Transverse colon (tissue), 4 donors: ENCODE measurements at regions not wholly inside any gene's neighbourhood (a gene's known extent, or its start where the extent isn't known, plus 50 kb on each side); places are given as distances from the start of the nearest gene placed in this dataset.
"Not testable (repeated sequence)": the region's sequence is repeated elsewhere in the genome, so short reads cannot be mapped to it uniquely, and the experiment has no call there.

Experiments used
- DNase-seq: peaks from one replicate; pipeline ENCODE4 v3.0.0-alpha.2; 2019
- H3K27ac ChIP-seq, 4 donors: fragments of 200-600 bp; sonication (generic); 2 replicates each; pipeline ENCODE4 v1.5.1; 2016 to 2018; ENCODE audit warnings: inconsistent platforms in 4 of 4
- H3K27me3 ChIP-seq: fragments of 200-600 bp; sonication (generic); 2 replicates; pipeline ENCODE4 v1.5.1; 2017; ENCODE audit warnings: inconsistent platforms
- H3K36me3 ChIP-seq, 4 donors: fragments of 200-600 bp; sonication (generic); 2 replicates each; pipeline ENCODE4 v1.5.1; 2017 to 2019; ENCODE audit warnings: inconsistent platforms in 4 of 4
- H3K4me1 ChIP-seq, 4 donors: fragments of 200-600 bp; sonication (generic); 2 replicates each; pipeline ENCODE4 v1.5.1; 2017 to 2020; ENCODE audit warnings: inconsistent platforms in 4 of 4
- H3K4me3 ChIP-seq, 4 donors: fragments of 200-600 bp; sonication (generic); 1 replicate in 1 of 4; 2 replicates in 3 of 4; pipeline versions ENCODE4 v1.5.1 to v1.6.1; 2017 to 2019; ENCODE audit warnings: inconsistent platforms in 4 of 4
- H3K9me3 ChIP-seq, 2 donors: fragments of 200-600 bp; sonication (generic); 2 replicates each; pipeline ENCODE4 v1.5.1; 2017 to 2019; ENCODE audit warnings: inconsistent platforms in 2 of 2
- EP300 ChIP-seq: sonication (generic); formaldehyde crosslinking; IDR thresholded peaks from one replicate; pipeline ENCODE4 v1.6.1; 2017; ENCODE audit warnings: antibody characterized with exemption, low read depth
- POLR2A ChIP-seq: fragments of 450-650 bp; IDR thresholded peaks from one replicate; pipeline ENCODE4 v1.6.1; 2016; ENCODE audit warnings: antibody characterized with exemption, mild to moderate bottlenecking, moderate library complexity
- POLR2AphosphoS5 ChIP-seq, 3 donors: sonication (generic); formaldehyde crosslinking; IDR thresholded peaks; one replicate each; pipeline ENCODE4 v1.6.1; 2016; ENCODE audit warnings: antibody characterized with exemption in 3 of 3
- WGBS, 2 donors: methylation state at CpG; one replicate each; pipeline ENCODE4 v1.1.5; 2018; ENCODE audit warnings: low coverage in 1 of 2; 5-methylcytosine and 5-hydroxymethylcytosine counted together
- in situ Hi-C, 4 donors: fragments of 200-750 bp; cut with MboI; loops; one replicate each; pipeline versions ENCODE4 v1.15.0 to v1.15.1; 2017; ENCODE audit warnings: low sequenced_read_pairs in 3 of 4, low pct_ligation_motif_present in 1 of 4, low pct_unique_long_range_greater_than_20kb in 1 of 4
- intact Hi-C: fragments of 100-400 bp; cut with DNase I; formaldehyde crosslinking; loops from one replicate; pipeline ENCODE4 v1.15.1; 2023; ENCODE audit warnings: low total_unique reads
- TF ChIP-seq, protein P1 (sequence below), 5 experiments: fragments of 200-600 bp in 3 of 5; fragments of 450-650 bp in 2 of 5; sonication (generic) in 3 of 5; IDR thresholded peaks; 1 replicate in 2 of 5; 2 replicates in 3 of 5; pipeline ENCODE4 v1.5.1; 2016 to 2017; ENCODE audit warnings: antibody characterized with exemption in 5 of 5, inconsistent platforms in 3 of 5, mild to moderate bottlenecking in 2 of 5, moderate library complexity in 1 of 5

DNA sequence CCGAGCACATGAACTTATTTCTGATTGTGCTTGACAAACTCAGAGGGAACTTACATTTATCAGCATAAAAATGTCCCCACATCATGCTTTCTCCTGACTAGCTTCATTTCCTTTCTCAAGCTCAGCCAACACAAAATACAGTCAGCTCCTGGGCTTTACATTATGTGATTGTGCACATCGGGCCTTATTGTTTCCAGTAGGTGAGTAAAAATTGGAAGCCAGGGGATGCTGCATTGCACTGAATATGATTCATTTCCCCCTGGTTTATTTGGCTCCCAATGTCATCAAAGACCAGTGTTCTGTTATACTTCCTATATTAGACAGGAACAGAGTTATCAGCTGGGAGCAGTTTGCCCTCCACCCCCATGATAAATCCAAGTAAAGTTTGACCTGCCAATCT, 521.8 kb downstream of the RMST start:
- TF ChIP-seq POLR2A (no peak), POLR2AphosphoS5 (IDR thresholded peaks at IDR 0.05) (no peak), EP300 (no peak)
- TF ChIP-seq, protein P1, sequence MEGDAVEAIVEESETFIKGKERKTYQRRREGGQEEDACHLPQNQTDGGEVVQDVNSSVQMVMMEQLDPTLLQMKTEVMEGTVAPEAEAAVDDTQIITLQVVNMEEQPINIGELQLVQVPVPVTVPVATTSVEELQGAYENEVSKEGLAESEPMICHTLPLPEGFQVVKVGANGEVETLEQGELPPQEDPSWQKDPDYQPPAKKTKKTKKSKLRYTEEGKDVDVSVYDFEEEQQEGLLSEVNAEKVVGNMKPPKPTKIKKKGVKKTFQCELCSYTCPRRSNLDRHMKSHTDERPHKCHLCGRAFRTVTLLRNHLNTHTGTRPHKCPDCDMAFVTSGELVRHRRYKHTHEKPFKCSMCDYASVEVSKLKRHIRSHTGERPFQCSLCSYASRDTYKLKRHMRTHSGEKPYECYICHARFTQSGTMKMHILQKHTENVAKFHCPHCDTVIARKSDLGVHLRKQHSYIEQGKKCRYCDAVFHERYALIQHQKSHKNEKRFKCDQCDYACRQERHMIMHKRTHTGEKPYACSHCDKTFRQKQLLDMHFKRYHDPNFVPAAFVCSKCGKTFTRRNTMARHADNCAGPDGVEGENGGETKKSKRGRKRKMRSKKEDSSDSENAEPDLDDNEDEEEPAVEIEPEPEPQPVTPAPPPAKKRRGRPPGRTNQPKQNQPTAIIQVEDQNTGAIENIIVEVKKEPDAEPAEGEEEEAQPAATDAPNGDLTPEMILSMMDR (IDR thresholded peaks at IDR 0.05) = no peak
- H3K4me3 ChIP-seq = no peak overlapping the region
- intact Hi-C loops (no loop called here), in situ Hi-C loops (no loop called here)
- DNase-seq = no peak
- no peaks in the 10 kb centered on the region for H3K36me3 ChIP-seq
- H3K27ac ChIP-seq = no peak overlapping the region
- no peaks in the 10 kb centered on the region for H3K4me1 ChIP-seq
- WGBS, 2 donors = 69% methylated on average over 2 of the region's 2 CpGs
- H3K27me3 ChIP-seq = no peaks in the 10 kb centered on the region
- H3K9me3 ChIP-seq = peaks cover 0 to 5% of the 10 kb centered on the region in 2 donors

DNA sequence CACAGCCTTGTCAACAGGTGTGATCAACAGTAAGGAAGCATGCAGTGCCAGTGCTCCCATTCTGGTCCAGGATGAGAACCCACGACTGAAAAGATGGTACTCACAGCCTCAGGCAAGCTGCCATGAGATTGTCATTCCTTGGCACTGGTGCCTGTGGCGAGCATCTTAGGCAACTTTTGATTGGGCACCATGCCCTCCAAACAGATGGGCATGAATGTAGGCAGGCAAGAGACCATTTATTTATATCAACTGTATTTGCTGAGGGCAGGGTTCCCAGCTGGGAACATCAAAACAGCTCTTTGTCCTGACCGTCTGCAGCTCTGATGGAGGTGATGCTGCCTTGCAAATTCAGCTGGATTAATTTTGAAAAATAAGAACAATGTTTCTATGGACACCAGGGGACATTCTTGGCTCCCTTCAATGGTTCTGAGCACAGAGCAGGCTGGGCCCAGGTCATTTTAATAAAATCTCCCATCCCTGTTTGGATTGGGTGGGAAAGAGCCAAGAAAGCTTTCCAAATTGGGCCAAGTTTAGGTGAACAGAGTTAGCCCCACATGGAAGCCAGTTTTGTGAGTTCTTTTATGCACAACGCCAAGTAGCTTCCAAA, 522.5 kb downstream of the RMST start:
- Histone ChIP-seq H3K36me3 (no peaks in the 10 kb centered on the region), H3K9me3 (peaks cover 0 to 5% of the 10 kb centered on the region in 2 donors), H3K27ac (no peak overlapping the region), H3K27me3 (no peaks in the 10 kb centered on the region), H3K4me3 (no peak overlapping the region), H3K4me1 (no peaks in the 10 kb centered on the region)
- WGBS, 2 donors = 69 to 71% methylated on average over 1 to 4 of the region's 4 CpGs
- in situ Hi-C loops (no loop called here), intact Hi-C loops (no loop called here)
- DNase-seq = no peak
- TF ChIP-seq POLR2AphosphoS5 (IDR thresholded peaks at IDR 0.05) (no peak), POLR2A (no peak), EP300 (no peak)
- TF ChIP-seq, protein P1 (IDR thresholded peaks at IDR 0.05) = no peak

DNA sequence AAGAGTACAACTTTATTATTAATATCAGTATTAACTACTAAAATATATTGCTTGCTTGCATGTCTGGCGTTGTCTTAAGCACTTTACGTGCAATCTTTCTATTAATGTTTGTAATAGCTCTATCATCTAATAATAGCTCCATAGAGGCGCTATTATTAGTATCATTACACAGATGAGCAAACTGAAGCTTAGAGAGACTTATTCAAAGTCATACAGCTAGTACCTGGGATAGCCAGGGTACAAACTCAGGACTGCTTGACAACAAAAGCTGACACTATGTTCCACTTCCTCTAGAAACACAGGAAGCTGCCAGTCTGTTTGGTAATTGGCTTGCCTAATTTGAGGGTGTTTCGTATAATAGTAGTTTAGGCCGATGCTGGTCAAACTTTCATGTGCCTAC, 523.2 kb downstream of the RMST start:
- 87 to 88% methylated on average over 3 to 5 of the region's 5 CpGs for WGBS, 2 donors
- H3K4me3 ChIP-seq = no peak overlapping the region
- no peaks in the 10 kb centered on the region for H3K4me1 ChIP-seq
- H3K9me3 ChIP-seq = peaks cover 0 to 5% of the 10 kb centered on the region in 2 donors
- TF ChIP-seq POLR2A (no peak), POLR2AphosphoS5 (IDR thresholded peaks at IDR 0.05) (no peak), EP300 (no peak)
- TF ChIP-seq, protein P1 (IDR thresholded peaks at IDR 0.05) = no peak
- in situ Hi-C loops = no loop called here
- H3K36me3 ChIP-seq = no peaks in the 10 kb centered on the region
- H3K27me3 ChIP-seq = no peaks in the 10 kb centered on the region
- intact Hi-C loops = no loop called here
- no peak overlapping the region for H3K27ac ChIP-seq
- DNase-seq = no peak

DNA sequence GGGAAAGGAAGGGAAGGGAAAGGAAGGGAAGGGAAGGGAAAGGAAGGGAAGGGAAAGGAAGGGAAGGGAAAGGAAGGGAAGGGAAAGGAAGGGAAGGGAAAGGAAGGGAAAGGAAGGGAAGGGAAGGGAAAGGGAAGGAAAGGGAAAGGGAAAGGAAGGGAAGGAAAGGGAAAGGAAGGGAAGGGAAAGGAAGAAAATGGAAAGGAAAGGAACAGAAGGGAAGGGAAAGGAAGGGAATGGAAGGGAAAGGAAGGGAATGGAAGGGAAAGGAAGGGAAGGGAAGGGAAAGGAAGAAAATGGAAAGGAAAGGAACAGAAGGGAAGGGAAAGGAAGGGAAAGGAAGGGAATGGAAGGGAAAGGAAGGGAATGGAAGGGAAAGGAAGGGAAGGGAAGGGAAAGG, 526.0 kb downstream of the RMST start:
- H3K4me1 ChIP-seq, H3K27me3 ChIP-seq, intact Hi-C loops, H3K4me3 ChIP-seq, H3K27ac ChIP-seq, H3K36me3 ChIP-seq, DNase-seq, H3K9me3 ChIP-seq, in situ Hi-C loops: not testable (repeated sequence)

DNA sequence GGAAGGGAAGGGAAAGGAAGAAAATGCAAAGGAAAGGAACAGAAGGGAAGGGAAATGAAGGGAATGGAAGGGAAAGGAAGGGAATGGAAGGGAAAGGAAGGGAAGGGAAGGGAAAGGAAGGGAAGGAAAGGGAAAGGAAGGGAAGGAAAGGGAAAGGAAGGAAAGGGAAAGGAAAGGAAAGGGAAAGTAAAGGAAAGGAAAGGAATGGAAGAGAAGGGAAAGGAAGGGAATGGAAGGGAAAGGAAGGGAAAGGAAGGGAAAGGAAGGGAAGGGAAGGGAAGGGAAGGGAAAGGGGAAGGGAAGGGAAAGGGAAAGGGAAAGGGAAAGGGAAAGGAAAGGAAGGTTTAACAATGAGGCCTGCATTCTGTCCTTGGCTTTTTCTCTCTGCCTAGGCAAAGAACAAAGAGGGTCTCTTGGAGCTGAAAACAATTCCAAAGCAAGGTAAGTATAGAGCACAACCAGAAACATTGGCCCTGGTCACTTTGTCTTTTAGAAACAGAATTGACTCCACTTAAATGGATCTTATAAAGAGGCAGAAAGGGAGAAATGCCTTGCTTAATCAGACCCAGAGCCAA, 525.9 kb upstream of the TMPO start:
- Histone ChIP-seq H3K4me3 (no peak overlapping the region), H3K4me1 (no peaks in the 10 kb centered on the region), H3K36me3 (no peaks in the 10 kb centered on the region), H3K27me3 (no peaks in the 10 kb centered on the region), H3K27ac (no peak overlapping the region), H3K9me3 (no peaks in the 10 kb centered on the region)
- intact Hi-C loops (no loop called here), in situ Hi-C loops (no loop called here)
- DNase-seq = no peak
- TF ChIP-seq, protein P1 (IDR thresholded peaks at IDR 0.05) = no peak
- no peak for TF ChIP-seq EP300
- TF ChIP-seq POLR2AphosphoS5 (IDR thresholded peaks at IDR 0.05) = no peak
